CD14-positive monocyte (primary cell): ENCODE measurements at regions not wholly inside any gene's neighbourhood (a gene's known extent, or its start where the extent isn't known, plus 50 kb on each side); places are given as distances from the start of the nearest gene placed in this dataset.

Source experiments
- DNase-seq, 3 donors: peaks; one replicate each; pipeline ENCODE4 v3.0.0-alpha.2; 2011 to 2022
- H2AFZ ChIP-seq: 2 replicates; pipeline ENCODE4 v1.6.0; 2012; ENCODE audit warnings: mild to moderate bottlenecking, low read depth, low read length, inconsistent platforms; ENCODE audit not compliant: insufficient read depth, poor library complexity, severe bottlenecking
- H3K27ac ChIP-seq, 2 donors: 1 replicate in 1 of 2; 2 replicates in 1 of 2; pipeline ENCODE4 v1.5.1; 2012 to 2013; ENCODE audit warnings: low read length in 2 of 2, control low read depth in 1 of 2, inconsistent platforms in 1 of 2, low read depth in 1 of 2, mild to moderate bottlenecking in 1 of 2
- H3K27me3 ChIP-seq, 2 donors: one replicate each; pipeline versions ENCODE4 v1.6.0 to v1.6.1; 2011 to 2013; ENCODE audit warnings: low read length in 2 of 2; ENCODE audit not compliant: control insufficient read depth in 2 of 2, insufficient read depth in 2 of 2
- H3K36me3 ChIP-seq, 2 donors: replicated peaks in 1 of 2; 1 replicate in 1 of 2; 2 replicates in 1 of 2; pipeline versions ENCODE4 v1.5.1 to v1.6.1; 2012 to 2013; ENCODE audit warnings: low read length in 2 of 2, control low read depth in 1 of 2, inconsistent platforms in 1 of 2, mild to moderate bottlenecking in 1 of 2; ENCODE audit not compliant: insufficient read depth in 2 of 2, control insufficient read depth in 1 of 2
- H3K4me1 ChIP-seq, 2 donors: 1 replicate in 1 of 2; 2 replicates in 1 of 2; pipeline versions ENCODE4 v1.5.1 to v1.6.1; 2012 to 2013; ENCODE audit warnings: low read length in 2 of 2, control low read depth in 1 of 2, inconsistent platforms in 1 of 2, mild to moderate bottlenecking in 1 of 2, moderate library complexity in 1 of 2; ENCODE audit not compliant: insufficient read depth in 2 of 2, control insufficient read depth in 1 of 2
- H3K4me2 ChIP-seq: replicated peaks from 2 replicates; pipeline ENCODE3; 2012; ENCODE audit warnings: low read length, moderate library complexity, mild to moderate bottlenecking; ENCODE audit not compliant: poor library complexity, severe bottlenecking; ENCODE audit errors: extremely low read depth
- H3K4me3 ChIP-seq, 3 experiments: fragments of 200-600 bp in 1 of 3; sonication (generic) in 1 of 3; replicated peaks in 1 of 3; 1 replicate in 2 of 3; 2 replicates in 1 of 3; pipeline ENCODE4 v1.5.1; 2011 to 2013; ENCODE audit warnings: low read length in 3 of 3, mild to moderate bottlenecking in 3 of 3, control low read depth in 2 of 3, low read depth in 2 of 3, inconsistent platforms in 1 of 3, moderate library complexity in 1 of 3
- H3K79me2 ChIP-seq: 2 replicates; pipeline ENCODE4 v1.6.0; 2012; ENCODE audit warnings: mild to moderate bottlenecking, control low read depth, inconsistent platforms, low read length, moderate library complexity; ENCODE audit not compliant: insufficient read depth
- H3K9ac ChIP-seq: 2 replicates; pipeline ENCODE4 v1.6.0; 2017; ENCODE audit warnings: low read length, mild to moderate bottlenecking; ENCODE audit not compliant: insufficient read depth, poor library complexity, severe bottlenecking
- H3K9me3 ChIP-seq, 2 donors: replicated peaks in 1 of 2; 1 replicate in 1 of 2; 2 replicates in 1 of 2; pipeline versions ENCODE4 v1.5.1 to v1.6.1; 2012 to 2013; ENCODE audit warnings: low read length in 2 of 2, control low read depth in 1 of 2; ENCODE audit not compliant: control insufficient read depth in 1 of 2, insufficient read depth in 1 of 2
- H4K20me1 ChIP-seq: 2 replicates; pipeline ENCODE4 v1.6.0; 2012; ENCODE audit warnings: mild to moderate bottlenecking, low read length, control low read depth, moderate library complexity; ENCODE audit not compliant: insufficient read depth
- H3K27ac Mint-ChIP-seq, 7 donors: one replicate each; pipeline ENCODE4 v1.8.0; 2020; ENCODE audit warnings: mild to moderate bottlenecking in 7 of 7, mixed read lengths in 7 of 7, moderate library complexity in 6 of 7, inconsistent platforms in 2 of 7
- H3K27me3 Mint-ChIP-seq, 3 donors: one replicate each; pipeline ENCODE4 v1.8.0; 2021 to 2022; ENCODE audit warnings: low read depth in 3 of 3, mild to moderate bottlenecking in 3 of 3, mixed read lengths in 3 of 3, moderate library complexity in 3 of 3, inconsistent platforms in 1 of 3
- H3K36me3 Mint-ChIP-seq, 2 donors: one replicate each; pipeline ENCODE4 v1.8.0; 2020; ENCODE audit warnings: mixed read lengths in 2 of 2, inconsistent platforms in 1 of 2, mild to moderate bottlenecking in 1 of 2
- H3K4me1 Mint-ChIP-seq: one replicate; pipeline ENCODE4 v1.8.0; 2020; ENCODE audit warnings: mild to moderate bottlenecking, mixed read lengths
- H3K4me3 Mint-ChIP-seq, 2 donors: one replicate each; pipeline ENCODE4 v1.8.0; 2020; ENCODE audit warnings: mild to moderate bottlenecking in 2 of 2, mixed read lengths in 2 of 2, moderate library complexity in 1 of 2
- H3K9me3 Mint-ChIP-seq, 7 donors: one replicate each; pipeline ENCODE4 v1.8.0; 2020 to 2022; ENCODE audit warnings: mixed read lengths in 7 of 7, mild to moderate bottlenecking in 6 of 7, moderate library complexity in 6 of 7, inconsistent platforms in 2 of 7
- CTCF ChIP-seq: fragments of 200-600 bp; IDR thresholded peaks from one replicate; pipeline ENCODE4 v1.8.0; 2022; ENCODE audit warnings: antibody characterized with exemption, mild to moderate bottlenecking
- WGBS: methylation state at CpG from one replicate; pipeline ENCODE4 v1.1.5; 2013; ENCODE audit warnings: missing lambda C conversion rate; ENCODE audit not compliant: insufficient coverage; 5-methylcytosine and 5-hydroxymethylcytosine counted together
- intact Hi-C, 2 donors: fragments of 100-400 bp; cut with micrococcal nuclease; formaldehyde crosslinking; loops; one replicate each; pipeline versions ENCODE4 v1.15.0 to v1.15.1; 2023

DNA sequence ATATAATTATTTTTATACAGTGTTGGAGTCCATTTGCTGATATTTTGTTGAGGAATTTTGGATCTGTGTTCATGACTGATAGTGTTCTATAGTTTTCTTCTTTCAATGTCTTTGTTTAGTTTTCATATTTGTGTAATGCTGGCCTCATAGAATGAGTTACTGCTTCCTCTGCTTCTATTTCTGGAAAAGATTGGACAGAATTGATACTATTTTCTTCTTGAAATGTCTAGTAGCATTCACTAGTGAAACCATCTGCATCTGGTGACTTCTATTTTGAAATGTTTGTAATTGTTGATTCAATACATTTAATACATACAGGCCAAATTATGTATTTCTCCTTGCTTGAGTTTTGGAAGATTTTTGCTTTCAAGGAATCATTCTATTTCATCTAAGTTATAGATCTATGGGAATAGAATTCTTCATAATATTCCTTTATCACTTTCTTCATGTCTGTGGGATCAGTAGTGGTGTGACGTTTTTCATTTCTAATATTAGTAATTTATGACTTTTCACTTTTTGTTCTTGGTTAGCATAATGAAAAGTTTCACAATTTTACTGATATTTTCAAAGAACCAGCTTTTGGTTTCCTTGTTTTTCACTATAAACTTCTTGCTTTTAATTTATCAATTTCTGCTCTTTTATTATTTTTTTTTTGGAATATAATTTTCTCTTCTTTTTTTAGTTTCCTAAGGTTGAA, 509.9 kb upstream of the VRK2 start:
- no CpG with 5 or more reads among the region's 1 CpG for WGBS
- no peak overlapping the region for H3K4me3 Mint-ChIP-seq
- Histone ChIP-seq H3K79me2 (no peaks in the 10 kb centered on the region), H3K27ac (no peak overlapping the region), H4K20me1 (no peaks in the 10 kb centered on the region), H3K27me3 (no peaks in the 10 kb centered on the region), H3K9me3 (no peaks in the 10 kb centered on the region), H3K4me2 (no peak overlapping the region), H3K9ac (no peak overlapping the region), H3K4me3 (no peak overlapping the region), H2AFZ (no peak overlapping the region), H3K36me3 (no peaks in the 10 kb centered on the region), H3K4me1 (no peaks in the 10 kb centered on the region)
- DNase-seq: no peak
- no peak for TF ChIP-seq CTCF
- intact Hi-C loops: no loop called here
- no peaks in the 10 kb centered on the region for H3K36me3 Mint-ChIP-seq
- H3K4me1 Mint-ChIP-seq: no peaks in the 10 kb centered on the region
- H3K9me3 Mint-ChIP-seq: no peaks in the 10 kb centered on the region
- no peaks in the 10 kb centered on the region for H3K27me3 Mint-ChIP-seq
- H3K27ac Mint-ChIP-seq: no peak overlapping the region

DNA sequence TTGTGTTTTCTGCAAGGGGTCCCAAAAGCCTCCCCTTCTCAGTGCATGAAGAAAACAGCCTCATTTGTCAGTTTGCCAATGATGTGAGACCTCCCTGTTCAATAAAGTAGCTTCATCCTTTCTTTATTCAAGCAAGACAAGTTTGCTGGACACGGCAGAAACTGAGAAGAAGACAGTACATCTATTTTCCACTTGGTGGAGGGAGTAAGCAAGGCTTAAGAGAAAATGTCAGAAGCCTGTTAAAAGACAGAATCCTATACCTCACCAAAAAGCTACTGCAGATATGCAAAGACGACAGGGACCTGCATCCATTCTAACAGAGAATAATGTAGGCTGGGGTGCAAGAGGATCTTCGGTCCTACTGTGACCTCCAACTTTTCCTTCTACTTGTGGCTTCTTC, 506.8 kb upstream of the VRK2 start:
- Histone ChIP-seq H3K27me3 (no peaks in the 10 kb centered on the region), H3K27ac (no peak overlapping the region), H3K4me2 (no peak overlapping the region), H3K79me2 (no peaks in the 10 kb centered on the region), H3K36me3 (no peaks in the 10 kb centered on the region), H4K20me1 (no peaks in the 10 kb centered on the region), H2AFZ (no peak overlapping the region), H3K4me3 (no peak overlapping the region), H3K9me3 (no peaks in the 10 kb centered on the region), H3K4me1 (no peaks in the 10 kb centered on the region), H3K9ac (no peak overlapping the region)
- intact Hi-C loops: no loop called here
- Mint-ChIP-seq H3K27ac (no peak overlapping the region), H3K36me3 (no peaks in the 10 kb centered on the region), H3K4me3 (no peak overlapping the region), H3K4me1 (no peaks in the 10 kb centered on the region), H3K27me3 (no peaks in the 10 kb centered on the region), H3K9me3 (no peaks in the 10 kb centered on the region)
- no peak for DNase-seq
- WGBS: 100% methylated on average over 1 of the region's 3 CpGs
- no peak for TF ChIP-seq CTCF
